ELF-1 (cell line): ENCODE measurements at regions not wholly inside any gene's neighbourhood (a gene's known extent, or its start where the extent isn't known, plus 50 kb on each side); places are given as distances from the start of the nearest gene placed in this dataset.

Experiments
- DNase-seq: peaks from one replicate; pipeline ENCODE4 v3.0.0-alpha.2; 2016; ENCODE audit warnings: low read depth, low spot score

DNA sequence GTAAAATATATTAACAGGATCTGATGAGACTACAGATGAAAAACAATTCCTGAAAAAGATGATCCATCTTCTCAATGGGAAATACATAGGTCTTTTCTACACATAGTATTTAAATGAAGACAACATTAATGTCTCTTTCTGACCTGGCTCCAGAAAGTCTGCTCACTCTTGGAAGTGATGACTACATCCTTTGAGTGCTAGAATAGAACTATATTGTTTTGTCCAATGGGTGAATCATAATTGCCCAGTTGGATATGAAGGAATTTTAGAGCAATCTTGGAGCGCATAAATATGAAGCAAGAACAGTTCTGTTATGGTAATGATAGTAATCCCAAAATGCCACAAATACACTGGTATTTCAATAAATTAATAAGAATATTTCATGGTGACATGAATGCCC, 322.1 kb downstream of the DEPDC1B start:
- DNase-seq = no peak

DNA sequence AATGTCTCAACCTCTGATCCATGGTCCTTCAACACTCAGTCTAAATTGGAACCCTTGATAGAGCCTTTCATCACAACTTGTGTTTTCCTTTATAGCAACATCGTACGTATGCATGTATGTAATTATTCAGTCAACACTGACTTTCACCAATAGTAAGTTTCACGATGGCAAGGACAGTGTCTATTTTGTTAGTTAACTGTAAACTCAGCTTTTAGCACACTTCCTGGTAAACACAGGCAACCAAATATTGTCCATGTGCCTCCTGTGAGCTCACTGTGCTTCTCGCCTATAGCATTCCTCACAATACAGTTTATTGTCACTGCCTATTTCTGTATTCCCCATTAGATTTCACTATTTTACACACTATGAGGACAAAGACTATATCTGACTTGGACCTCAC, 323.1 kb downstream of the DEPDC1B start:
- DNase-seq = no peak

DNA sequence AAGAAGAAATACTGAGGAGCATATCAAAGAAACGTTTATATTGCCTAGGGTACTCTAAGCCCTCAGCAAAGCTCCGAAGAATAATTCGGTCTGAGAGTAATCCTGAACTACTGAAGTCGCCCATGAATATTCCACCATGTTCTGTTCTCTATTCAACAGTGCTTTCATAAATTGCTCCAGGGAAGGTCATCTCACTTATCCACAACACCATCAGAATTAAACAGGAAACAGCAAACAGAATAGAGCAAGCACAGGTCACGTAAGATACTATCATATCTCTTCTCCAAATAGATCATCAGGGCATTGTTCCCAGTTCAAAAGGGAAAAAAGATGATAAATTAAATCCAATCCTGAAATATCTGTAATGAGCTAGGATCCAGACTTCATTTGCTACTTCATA, 325.6 kb downstream of the DEPDC1B start:
- no peak for DNase-seq

DNA sequence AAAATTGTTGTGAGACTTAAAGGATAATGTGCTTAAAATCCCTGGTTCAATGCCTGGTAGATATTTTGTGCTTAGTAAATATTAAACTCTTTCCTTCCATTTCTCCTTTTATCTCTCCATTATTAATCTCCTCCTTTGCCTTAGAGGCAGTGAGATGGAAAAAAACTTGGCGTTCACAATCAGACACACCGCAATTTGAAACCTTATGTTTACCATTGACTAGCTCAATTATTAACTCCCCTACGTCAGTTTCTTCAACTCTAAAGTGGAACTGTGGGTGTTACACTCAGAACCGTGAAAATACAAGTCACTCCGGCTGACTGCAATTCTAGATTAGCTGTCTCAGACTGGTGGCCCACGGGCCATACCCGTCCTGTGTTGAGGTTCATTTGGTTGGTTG, 327.2 kb downstream of the DEPDC1B start:
- no peak for DNase-seq

DNA sequence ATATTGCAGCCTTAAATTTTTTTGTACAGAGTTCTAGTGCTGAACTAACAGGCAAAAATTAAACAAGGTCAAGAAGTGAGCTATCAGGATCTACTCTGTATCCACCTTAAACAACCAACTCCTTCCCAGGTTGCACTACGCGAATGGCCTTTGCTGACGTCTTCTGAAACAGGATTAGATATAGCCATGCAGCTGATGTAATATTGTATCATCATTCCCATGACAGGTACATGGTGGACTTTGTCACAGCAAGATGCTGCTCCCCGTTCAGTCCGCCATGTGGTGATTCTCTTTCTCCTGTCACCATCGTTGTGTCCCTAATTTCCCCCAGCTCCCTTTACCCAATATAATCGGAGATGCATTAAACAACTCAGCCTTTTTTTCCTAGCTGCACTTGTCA, 328.9 kb downstream of the DEPDC1B start:
- no peak for DNase-seq

DNA sequence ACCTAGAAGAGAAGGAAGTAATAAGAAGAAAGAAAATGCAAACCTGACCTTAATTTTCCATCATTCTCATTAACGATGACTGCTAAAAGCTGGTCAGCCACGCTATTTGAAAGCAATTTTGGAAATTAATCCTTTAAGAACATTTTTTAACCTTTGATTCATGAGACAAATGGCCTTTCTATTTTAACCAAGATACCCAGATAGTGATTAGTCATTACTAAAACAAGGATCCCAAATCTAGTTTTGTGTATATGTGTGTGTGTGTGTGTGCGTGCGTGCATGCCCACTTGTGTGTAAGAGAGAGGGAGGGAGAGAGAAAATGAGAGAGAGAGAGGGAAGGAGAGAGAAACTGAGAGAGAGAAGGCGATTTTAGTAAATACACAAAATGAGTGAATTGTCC, 329.5 kb downstream of the DEPDC1B start:
- DNase-seq = no peak

DNA sequence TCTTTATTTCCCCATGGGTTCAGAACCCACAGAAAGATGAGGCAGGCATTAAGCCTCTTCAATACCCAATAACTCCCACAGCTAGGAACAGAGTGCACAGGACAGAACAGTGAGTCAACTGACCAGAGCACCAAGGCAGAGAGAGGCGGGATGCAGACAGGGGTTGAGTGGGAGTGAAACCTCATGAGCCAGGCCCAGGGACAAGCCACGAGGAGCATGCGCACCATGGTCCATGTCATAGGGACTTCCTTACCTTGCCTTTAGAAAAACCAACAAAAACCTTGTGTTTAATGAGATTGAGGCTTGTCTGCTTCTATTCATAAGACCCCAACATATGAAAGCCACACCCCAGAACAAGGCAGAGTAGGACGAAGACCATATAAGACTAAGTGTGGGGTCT, 330.6 kb downstream of the DEPDC1B start:
- no peak for DNase-seq

DNA sequence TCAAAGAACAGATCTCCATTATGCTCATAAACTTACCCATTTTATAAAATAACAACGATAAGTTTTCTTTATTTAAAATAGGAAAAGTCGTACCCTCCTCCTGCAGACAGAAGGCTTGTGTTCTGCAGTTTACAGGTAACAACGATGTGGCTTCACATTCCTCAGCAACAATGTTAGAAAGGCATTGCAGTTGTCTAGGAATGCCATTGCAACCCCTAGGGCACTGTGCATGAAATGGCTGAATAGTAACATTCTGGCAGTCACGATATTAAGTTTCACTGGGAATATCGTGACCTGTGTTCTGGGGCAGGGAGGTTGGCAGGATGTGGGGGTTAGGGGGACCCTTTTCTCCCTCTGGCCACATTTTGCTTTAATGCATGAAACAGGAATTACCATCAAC, 331.9 kb downstream of the DEPDC1B start:
- no peak for DNase-seq

DNA sequence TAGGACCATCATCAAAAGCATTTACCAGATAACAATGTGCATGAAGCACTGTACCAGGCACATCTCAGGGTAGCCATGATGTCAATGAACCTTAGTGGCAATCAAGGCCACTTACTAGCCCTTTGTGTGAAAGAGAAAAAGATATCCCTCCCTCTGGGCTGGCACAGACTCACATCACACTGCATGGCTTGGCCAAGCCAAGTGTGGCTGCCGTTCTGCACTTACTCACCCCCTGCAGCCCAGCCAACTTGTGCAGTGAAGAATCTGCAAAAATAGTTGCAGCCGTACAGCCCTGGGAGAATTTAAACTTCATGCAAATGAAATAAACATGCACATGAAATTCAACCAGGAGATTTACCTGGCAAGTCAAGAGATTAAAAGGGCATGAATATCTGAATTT, 333.5 kb downstream of the DEPDC1B start:
- DNase-seq = no peak

DNA sequence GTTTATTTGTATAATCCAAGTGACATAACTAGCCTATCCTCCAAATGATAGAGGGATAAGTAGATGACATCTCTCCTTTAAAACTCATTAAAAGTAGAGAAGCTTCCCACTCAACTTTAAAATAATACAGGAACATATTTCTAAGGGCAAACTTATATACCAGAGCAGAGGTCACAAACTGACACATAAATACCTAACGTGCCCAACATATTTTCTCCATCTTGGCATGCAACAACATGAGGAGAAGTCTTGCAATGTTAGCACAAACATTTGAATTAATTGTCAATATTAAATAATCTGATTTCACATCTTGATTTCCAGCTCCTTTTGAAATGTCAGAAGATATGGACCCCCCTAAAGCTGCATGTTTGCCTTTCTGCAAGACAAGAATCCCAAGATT, 335.0 kb downstream of the DEPDC1B start:
- DNase-seq = no peak

DNA sequence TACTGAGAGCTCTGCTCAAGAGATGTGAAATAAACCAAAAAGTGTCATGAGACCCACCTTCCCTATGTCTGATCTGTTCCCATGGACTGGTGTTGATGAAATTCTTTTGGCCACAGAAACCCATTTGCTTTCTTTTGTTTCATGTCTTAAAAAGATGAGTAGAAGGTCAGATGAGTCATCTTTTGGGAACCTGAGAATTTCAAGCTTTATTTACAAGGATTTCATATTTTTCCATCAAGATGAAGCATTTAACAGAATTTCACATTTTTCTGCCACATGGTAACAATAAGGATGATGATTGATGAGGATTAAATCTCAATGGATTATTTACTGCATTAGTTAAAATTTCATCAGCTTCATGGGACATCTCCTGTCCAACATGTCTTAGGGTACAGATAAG, 337.8 kb downstream of the DEPDC1B start:
- DNase-seq = no peak

DNA sequence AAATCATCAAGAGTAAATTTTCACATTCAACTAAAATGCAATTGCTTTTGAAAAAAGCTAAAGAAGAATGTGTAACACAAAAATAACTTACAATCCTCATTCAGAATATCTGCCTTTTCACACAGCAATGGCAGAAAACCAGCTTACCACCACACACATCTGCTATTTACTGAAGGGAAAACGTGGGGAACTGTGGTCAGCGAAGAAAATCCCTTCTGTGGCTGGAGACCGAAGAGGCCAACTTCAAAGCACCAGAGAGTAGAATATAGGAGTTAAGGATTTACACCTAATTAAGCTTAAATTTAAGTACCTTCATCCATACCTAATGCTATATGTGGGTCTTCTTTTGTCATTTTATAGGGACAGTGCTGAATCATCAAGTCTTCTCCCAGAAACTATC, 339.6 kb downstream of the DEPDC1B start:
- DNase-seq = no peak

DNA sequence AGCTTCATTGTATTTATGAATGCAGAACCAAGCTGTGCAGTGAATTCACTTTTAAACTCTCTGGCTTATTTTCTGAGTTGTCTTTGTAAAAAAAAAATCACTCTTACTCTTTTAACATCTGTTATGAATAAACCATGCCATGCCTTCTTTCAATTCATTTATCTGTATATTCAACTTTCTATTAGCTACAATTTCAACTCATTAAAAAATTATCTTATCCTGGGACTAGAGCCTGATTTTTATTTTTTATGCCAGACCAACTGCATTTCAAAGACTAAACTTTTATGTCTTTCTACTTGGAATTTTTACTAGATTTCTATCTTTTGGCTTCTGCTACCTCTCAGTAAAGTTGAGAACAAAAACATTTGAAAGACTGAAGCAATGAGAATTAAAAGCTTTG, 342.7 kb downstream of the DEPDC1B start:
- DNase-seq = no peak

DNA sequence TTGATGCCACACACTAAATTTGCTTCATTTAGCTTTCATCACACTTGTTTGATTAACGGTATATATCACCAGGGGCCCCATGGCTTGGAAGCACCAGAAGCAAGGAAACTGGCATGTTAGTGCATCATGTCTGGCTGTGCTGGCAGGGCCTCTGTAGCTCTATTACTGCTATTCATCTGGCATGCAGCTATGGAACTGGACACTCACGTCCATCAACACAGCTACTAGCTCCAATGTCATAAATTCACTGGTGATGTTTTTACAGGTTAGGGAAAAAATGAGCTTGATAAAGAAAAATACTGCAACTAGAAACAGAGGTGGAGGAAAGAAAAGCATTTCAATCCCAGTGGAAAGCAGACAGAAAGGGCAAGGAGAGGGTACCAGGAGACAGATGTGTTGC, 343.2 kb downstream of the DEPDC1B start:
- no peak for DNase-seq

DNA sequence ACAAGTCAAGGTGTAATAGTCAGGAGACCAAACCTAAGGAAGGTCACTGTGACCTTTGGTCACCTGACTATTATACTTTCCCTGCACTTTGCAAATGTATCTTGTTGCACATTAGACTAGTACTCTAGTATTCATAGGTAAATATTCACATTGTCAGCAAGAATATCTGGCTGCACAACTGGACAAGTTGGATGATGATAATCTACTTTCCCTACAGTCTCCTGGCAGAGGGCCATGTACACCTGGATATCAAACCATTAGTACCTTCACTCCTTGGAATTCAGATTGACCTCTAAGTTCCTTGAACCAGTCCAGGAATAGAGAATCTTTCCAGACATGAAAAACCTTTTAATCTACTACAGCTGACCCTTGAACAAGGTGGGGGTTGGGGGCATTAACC, 344.8 kb downstream of the DEPDC1B start:
- no peak for DNase-seq

DNA sequence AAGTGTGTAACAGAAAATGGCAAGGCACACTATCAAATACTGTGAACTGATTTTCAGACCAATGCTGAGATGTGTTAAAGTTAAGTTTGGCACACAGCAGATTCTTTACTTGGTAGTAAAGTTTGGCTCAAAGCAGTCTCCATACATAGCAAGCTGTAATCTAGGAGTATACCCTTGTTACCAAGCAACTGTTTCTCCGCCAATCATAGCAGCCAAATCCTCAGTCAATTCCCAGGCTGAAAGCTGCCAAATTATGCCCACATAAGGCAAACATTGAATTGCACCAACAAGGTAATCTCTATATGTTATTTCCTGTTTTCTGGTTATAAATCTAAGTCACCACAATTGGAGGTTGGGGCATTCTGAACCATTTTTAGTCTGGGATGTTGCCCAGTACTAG, 345.7 kb downstream of the DEPDC1B start:
- DNase-seq = no peak

DNA sequence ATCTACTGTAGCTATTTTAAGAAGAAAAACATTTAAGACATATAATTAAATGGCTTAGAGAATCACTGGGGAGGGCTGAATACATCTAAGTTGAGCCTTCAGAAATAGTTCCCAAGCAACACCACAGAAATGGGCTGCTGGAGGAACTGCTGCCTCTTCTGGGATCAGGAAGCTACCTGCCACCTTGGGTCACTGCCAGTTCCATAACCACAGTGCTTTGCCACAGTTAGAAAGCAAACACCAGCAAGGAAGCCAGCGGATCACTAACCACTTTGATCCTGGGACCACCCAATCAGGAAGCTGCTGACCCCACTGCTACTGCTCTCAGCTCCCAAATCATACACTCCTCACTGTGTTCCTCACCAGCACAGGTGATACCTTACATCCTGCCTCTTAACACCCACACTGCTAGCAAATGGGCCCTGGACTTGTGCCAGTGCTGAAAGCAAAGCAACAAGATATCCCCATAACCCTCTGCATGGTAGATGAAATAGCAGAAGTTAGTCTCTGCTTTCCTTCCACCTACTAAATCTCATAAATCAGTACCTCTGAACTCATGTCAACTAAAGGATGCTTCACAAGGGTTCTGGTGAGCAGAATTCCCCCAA, 346.9 kb downstream of the DEPDC1B start:
- DNase-seq = no peak

DNA sequence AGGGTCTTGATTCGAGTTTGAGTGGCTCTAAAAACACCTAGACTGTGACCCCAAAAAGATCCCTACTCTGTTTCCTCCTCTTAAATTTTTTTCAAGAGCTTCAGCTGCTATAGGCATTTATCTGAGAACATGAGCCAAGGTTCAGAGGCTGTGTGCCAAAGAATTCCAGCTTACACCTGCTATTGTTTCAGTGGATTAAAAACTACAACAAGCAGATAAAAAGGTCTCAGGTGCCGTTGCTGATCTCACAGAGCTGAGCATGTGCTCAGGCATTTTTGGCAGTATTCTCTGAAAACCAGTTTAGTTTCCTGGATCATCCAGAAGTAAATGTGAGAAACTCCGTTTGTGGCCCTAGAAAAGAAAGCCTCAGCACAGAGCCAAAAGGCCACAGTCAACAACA, 349.2 kb downstream of the DEPDC1B start:
- DNase-seq = no peak

DNA sequence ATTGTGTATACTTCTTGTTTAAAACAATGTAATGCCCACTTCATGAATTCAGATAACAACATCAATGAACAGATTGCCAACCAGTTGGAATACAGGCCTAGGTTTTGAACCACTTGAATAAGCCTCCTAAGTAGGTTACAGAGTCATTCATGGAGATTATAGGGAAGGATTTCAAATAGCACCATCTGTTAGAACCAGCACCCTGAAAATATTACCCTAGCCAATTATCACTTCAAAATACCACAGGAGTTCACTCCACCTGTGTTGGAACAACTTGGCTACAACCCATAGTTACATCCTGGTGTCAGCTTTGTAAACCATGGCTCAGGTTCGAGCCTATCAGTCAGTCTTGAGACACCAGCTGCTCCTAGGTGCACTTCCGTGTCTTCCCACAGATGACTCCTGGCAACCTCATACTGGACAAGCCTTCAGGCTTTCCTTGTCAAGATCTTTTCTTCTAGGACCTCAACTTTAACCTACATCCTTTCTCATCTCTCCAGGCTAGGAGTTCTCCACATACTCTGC, 350.0 kb downstream of the DEPDC1B start:
- no peak for DNase-seq

DNA sequence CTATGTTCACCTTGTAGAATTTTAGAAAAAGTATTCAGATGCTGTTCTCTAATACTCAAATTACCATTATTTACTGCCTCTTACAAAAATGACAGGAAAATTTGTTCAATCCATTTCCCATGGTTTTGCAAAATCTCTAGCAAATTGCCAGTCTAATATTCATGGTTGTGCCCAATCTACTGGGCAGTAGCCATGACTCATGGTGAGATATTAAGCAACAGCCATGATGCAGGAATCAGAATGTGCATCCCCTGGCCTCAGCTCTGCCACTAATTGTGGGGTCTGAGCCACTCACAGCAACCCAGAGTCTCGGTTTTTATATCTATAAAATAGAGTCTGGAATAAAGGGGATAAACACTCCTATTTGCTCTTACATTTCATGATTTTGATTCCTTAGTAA, 353.6 kb downstream of the DEPDC1B start:
- no peak for DNase-seq

DNA sequence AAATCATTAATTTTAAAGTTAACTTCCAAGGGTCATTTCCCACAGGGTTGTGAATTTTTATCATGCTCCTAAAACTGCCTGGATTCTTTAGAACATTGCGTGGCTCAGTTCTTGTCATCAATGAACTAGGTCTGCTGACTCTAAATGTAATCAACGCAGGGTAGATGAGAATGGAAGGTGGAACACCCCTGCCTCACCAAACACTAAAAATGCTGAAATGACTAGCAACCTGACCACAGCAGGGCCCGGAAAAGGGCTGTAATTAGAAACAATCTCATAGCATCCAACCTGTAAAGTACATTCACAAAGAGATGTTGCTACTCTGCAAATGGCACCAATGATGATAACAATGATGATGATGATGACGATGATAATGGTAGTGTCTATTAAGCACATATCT, 356.9 kb downstream of the DEPDC1B start:
- DNase-seq = no peak

DNA sequence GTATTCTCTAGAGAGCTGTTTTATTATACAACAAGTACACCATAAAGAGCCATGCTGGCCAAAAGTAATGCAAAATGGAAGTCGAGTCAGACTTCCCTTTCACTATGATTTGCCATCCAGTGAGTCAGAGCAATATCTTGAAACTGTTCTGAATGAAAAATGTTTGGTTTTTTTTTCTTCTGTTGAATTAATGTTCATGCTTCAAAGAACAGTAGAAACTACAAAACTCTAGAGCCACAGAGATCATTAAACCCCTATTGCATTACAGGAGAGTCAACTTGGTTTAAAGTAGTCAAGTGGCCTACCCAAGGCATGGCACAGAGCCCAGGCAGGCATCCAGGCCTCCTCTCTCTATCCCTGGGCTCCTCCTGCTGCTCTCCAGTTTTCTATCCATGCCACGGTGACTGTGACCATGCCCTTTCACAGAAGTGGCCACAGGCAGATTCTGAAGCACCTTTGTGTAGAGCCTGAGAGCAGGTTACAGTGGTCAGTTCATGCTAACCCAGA, 358.9 kb downstream of the DEPDC1B start:
- no peak for DNase-seq

DNA sequence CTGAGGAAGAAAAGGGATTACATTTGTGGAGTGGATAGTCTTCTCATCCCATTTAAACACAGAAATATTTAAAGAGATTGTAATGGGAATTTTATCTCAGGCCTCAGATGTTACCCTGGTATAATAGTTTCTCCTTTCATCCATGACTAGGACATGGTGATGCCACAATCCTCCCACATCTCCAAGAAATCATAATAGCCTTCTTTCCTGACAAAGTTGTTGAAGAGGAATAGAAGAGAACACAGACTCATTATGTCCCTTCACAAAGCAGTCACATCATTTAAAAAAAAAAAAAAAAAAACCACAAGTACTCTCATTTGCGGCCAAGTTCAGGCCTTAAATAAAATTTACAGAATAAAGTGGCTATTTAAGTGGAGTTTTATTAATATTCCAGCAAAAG, 359.6 kb downstream of the DEPDC1B start:
- no peak for DNase-seq

DNA sequence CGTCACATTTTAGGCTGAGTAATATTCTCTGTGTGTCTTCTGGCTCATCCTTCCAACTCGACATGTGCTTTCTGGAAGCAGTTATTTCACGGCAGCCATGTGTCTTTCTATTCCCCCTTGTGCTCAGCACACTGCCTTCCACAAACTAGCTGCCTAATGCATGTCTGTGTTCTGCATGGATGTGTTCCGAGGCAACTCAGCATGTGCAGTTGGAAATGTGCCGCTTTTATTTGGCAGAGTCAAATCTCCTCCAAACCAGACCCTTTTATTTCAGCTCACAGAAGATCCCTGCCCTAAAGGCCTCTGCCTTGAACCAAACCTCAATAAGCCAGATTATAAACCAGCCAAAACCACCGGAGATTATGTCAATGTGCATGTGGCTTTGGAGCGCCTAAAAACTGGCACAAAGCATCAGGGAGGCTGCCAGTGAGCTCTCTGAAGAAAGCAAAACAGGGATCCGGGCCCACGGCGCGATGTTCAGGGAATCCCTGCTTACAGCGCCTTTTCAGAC, 360.2 kb downstream of the DEPDC1B start:
- no peak for DNase-seq
